ENCODE measurements at regions not wholly inside any gene's neighbourhood (a gene's known extent, or its start where the extent isn't known, plus 50 kb on each side); places are given as distances from the start of the nearest gene placed in this dataset.

DNA sequence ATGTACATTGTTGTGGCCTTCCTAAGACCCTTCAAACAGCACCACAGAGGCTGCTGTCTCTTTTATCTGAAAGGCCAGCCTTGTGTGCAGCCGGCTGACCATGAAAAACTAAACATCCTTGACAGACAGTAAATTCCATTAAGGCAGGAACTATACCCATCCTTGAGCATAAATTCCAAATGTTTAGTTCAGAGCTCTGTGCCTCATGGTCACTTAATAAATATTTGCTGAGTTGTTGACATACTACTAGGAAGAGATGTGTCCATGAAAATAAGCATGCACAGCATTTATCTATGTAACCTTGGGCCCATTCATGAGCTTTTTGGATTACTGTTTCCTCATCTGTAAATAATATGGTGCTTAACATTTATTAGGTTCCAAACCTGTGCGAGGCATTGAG is 424.8 kb downstream of the HRH4 start:
- TF ChIP-seq POLR2A (IDR thresholded peaks at IDR 0.05), result no peak
- TF ChIP-seq, protein P1, sequence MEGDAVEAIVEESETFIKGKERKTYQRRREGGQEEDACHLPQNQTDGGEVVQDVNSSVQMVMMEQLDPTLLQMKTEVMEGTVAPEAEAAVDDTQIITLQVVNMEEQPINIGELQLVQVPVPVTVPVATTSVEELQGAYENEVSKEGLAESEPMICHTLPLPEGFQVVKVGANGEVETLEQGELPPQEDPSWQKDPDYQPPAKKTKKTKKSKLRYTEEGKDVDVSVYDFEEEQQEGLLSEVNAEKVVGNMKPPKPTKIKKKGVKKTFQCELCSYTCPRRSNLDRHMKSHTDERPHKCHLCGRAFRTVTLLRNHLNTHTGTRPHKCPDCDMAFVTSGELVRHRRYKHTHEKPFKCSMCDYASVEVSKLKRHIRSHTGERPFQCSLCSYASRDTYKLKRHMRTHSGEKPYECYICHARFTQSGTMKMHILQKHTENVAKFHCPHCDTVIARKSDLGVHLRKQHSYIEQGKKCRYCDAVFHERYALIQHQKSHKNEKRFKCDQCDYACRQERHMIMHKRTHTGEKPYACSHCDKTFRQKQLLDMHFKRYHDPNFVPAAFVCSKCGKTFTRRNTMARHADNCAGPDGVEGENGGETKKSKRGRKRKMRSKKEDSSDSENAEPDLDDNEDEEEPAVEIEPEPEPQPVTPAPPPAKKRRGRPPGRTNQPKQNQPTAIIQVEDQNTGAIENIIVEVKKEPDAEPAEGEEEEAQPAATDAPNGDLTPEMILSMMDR (IDR thresholded peaks at IDR 0.05), result no peak

Measured in adrenal gland (tissue), 5 donors.